ENCODE measurements at regions not wholly inside any gene's neighbourhood (a gene's known extent, or its start where the extent isn't known, plus 50 kb on each side); places are given as distances from the start of the nearest gene placed in this dataset.
"Not testable (repeated sequence)": the region's sequence is repeated elsewhere in the genome, so short reads cannot be mapped to it uniquely, and the experiment has no call there.

DNA sequence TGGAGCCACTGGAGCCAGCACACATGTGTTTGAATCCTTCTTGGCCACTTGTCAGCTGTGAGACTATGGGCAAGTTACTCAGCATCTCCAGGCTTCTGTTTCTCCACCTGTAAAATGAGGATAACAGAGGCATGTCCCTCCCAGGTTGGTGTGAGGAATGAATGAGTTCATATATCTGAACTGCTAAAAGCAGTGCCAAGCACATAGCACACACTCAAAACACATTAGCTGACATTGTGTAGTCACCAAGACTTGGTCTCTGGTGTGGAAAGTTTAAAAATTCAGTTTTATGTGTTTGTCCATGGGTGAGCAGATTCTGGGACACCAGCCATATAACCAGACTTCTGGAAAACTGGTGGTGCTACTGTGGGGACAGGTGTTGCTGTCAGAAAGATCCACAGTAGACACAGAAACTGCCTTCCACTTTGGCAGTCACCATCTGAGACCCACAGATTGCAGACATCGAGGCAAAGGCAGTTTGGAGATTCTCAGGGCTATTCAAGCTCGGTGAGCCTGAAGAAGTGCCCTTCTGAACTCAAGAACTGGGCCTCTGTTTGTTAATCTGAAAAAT, 115.8 kb downstream of the MRPL14 start:
- no peak for DNase-seq

DNA sequence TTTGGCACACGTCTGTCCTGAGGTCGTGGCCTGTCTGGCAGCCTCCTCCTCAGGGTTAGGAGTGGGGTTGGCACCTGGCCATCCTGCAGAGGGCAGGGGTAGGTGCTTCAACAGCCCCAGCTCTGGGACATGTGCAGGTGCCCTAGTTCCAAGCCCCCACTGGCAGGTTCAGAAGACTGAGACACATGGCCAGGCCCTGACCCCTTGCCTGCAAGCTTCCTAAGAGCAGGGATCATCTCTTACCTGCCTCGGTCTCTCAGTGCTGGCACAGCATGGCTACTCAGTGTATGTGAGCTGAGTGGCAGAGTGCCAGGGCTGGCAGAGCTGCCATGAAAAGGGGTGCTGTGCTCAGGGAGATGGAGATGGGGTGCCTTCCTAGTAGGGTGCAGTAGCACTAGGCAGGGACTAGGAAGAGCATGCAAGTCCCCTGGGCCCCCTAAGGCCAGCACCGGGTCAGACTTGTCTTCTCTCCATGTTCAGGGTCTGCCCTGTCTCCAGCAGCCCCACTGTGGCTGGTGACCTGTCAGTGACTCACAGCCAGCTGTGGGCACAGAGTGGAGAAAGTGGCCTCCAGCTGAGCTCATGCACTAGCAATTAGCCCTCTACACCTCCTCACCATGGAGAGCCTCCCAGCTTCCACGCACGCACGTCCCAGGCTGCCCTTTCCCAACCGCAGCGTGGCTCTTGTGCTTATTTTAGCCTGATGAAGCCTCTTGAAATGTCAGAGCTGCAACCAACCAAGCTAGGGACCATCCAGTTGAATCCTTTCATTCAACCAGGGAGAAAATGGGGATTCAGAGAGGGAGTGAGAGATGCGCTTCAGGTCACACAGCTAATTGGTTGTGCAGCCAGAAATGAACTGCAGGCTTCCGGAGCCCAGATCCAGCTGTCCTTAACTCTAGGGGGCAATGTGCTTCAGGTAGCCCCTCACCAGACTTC, 116.6 kb downstream of the MRPL14 start:
- DNase-seq = peak; percentile 68

GRCh38 chr6:44009425-44010321, 117.6 kb downstream of the MRPL14 start:
- no peak for DNase-seq

DNA sequence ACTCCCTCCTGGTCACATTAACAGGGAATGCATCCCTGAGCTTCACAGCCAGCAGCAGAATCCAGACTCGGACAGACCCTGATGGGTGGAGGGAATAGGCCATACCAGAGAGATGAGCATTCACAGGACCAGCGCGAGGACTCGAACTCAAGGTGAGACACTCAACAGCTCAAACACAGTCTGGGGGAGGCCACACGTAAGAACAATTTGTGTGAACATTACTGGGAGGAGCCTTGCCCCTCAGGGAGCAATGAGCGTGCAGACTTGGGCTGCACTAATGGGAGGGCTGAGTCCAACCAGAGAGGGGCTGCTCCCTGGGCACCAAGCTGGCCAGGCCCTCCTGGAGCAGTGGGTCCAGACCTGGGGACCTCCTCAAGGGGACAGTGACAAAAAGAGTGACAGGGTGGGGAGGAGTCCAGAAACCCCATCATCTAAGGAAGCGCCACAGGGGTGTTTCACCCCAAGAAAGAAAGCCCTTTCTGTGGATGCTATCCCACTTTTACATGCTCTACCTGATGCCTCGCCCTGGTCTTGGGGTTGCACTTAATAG, 118.4 kb downstream of the MRPL14 start:
- DNase-seq = no peak

DNA sequence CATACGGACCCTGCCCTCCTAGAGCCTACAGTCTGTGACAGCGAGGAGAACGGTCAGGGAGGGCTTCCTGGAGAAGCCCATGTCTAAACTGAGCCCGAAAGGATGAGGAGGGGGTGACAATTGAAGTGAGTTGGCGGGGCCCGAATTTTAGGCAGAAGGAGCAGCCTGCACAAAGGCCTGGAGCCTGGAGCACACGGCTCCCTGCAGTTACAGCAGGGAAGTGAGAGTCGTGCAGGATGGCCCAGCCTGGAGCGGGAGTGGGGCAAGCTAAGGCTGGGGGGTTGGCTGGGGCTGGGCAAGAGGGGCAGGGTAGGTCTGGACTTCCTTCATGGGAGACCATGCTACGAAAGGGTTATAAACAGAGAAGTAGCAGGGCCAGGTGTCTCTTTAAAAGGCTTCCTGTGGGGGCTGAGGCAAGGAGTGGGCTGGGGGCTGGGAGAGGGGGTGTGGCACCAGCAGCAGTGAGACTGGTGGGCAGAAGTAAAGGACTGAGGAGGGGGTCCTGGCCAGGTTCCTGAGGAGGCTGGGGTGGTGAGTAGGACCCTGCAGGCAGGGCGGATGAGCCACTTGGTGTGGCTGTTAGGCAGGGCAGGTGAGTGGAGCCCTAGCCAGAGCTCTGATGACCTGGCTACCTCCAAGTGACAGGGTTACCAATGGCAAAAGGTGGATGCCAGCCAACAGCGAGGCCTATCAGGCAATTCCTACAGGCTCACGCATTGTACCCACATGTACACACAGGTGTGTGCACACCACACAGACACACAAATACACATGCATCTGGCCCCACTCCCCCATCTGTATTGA, 119.2 kb downstream of the MRPL14 start:
- no peak for DNase-seq

GRCh38 chr6:44006872-44007303, 120.4 kb downstream of the MRPL14 start:
- DNase-seq = no peak

DNA sequence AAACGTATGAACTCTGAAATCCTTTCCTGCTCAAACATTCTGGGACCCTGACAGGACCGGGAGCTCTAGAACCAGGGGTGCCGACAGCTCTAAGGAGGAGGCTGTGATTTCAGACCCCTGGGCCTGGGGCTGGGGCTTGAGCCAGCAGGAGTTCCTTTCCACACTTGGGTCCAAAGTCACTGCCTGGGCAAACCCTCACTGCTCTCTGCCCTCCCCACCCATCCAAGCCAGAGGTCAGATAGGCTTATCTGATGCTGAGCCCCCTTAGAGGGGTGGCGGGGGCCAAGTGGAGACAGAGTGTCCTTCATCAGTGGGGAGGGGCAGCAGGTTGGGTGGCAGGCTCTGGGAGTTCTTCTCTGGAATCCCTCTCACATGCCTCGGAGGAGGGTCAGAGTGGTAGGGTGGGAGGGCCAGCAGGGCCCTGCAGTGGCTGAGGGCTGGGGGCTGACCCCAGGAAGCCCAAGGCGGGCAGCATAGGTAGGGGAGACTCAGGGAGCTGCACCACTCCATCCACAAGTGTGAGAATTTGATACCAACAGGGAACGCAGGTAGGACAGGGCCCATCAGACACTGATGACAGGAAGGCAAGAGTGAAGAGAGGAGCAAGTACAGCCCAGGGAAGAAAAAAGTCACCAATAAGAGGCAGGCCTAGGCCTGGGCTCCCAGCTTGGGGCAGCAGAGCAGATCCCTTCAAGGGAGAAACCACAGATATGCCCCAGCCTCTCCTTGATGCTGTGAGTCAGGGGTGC, 121.0 kb downstream of the MRPL14 start:
- DNase-seq = no peak

DNA sequence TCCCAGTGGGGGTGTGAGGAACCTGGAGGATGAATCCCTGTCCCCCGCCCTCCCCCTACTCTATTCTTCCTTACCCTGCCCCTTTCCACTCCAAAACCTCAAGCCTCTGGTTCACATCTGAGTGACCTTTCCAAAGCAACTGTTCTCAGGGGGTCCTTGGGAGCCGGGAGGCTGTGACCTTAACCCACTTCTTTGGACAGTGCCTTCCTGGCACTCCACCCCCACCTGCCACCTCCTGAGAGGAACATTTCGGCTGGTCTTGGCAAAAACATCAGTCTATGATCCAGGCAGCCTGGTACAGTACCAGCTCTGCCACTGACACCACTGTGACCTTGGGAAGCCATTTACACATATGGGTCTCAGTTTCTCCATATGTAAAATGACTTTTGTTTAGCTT, 121.7 kb downstream of the MRPL14 start:
- DNase-seq = no peak

DNA sequence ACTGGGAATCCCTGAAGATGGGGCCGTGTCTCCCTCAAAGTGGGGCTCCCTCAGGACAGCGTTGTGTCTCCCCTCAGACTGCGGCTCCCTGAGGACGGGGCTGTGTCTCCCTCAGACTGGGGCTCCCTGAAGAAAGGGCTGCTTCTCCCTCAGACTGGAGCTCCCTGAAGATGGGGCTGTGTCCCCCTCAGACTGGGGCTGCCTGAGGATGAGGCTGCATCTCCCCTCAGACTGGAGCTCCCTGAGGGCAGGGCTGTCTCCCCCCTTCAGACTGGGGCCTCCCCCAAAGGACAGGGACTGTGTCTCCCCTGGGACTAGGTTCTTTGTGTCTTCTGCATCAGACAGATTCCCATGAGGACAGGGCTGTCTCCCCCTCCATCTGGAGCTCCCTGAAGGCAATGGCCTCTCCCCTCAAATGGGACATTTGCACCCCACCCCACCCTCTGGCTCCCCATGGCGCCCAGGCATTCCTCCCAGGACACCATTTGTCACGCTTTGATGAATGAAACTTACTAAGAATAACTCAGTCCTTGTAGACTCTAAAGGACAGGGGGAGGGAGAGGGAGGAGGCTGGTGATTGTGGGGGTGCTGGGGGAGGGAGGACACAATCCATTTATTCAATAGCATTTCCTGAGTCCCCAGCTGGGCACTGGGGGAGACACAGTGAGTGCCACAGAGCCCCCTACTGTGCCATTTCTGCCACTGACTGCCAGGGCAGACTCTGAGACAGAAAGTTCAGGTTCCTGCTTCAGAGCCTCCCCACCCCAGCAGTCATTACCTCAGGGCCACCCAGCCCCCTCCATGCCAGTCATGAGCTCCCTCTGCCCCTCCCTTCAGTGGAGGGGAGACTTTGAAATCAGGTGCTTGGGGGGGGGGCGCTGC, 122.4 kb downstream of the MRPL14 start:
- DNase-seq = no peak

DNA sequence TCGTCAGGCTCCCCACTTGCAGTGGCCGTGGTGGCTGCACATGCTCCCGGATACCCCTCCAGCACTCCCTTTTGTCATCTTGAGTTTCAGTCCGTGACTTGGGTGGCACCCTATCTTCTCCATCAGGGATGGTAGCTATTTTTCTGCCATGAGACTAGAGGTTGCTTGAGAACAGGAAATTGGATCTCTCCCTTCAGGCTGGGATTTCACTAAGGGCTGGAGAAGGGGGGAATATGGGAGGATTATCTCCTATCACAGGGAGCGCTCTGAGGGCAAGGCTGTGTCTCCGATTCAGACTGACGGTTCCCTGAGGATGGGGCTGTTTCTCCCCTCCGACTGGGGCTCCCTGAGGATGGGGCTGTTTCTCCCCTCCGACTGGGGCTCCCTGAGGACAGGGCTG, 123.1 kb downstream of the MRPL14 start:
- no peak for DNase-seq

DNA sequence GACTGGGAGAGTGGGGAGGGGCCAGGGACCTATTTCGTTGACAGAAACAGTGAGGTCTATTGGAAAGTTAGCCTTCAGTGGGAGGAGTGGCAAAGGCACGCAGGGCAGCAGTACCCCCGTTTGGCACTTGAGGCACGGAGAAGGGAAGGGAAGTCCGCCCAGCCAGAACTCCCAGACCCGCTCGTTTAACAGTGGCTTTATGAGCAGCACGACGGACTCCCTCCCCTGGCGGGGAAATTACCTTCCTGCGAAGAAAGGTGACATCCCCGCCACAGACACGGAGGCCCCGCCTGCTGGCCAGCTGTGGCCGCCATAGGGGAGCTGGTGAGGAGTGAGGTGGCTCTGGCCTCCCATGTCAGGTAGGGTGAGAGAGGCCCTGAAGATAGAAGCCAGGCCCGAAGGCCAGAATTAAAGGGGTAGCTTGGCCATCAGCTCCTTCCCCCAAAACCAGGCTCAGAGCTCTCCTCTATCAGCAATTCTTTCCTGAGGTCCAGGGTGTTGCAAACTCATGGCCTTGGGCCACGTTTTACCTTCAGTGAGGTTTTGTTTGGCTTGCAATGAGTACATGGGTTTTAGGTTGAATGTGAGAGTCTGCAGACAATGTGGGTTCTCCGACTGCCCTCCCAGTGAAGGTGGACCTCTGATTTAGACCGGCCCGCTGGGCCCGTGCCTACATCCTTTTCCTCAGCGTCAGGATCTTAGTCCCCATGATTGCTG, 123.7 kb downstream of the MRPL14 start:
- DNase-seq = no peak

GRCh38 chr6:44002593-44003344, 124.5 kb downstream of the MRPL14 start:
- no peak for DNase-seq

DNA sequence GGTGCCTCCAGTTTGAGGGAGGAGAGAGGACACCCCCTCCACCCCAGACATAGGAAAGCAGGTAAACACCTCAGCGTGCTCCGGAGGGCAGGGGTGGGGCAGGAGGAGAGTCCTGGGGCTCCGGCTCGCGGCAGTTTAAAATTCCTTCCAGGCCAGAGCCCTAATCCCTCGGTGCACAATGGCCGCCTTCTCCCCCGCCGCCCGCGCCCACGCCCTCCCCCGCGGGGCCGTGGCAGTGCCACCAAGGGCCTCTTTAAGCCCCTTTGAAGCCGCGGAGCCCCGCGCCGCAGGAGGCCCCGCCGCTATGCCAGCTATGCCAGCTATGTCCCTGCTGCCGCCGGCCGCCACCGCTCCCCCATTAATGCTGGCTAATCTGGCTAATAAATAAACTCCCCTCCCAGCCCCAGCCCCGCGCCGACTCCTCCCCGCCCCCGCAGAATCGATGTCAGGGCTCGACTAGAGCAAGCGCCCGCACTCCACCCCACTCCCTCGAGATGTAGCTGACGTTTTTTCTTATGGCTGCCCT, 125.1 kb downstream of the MRPL14 start:
- no peak for DNase-seq

DNA sequence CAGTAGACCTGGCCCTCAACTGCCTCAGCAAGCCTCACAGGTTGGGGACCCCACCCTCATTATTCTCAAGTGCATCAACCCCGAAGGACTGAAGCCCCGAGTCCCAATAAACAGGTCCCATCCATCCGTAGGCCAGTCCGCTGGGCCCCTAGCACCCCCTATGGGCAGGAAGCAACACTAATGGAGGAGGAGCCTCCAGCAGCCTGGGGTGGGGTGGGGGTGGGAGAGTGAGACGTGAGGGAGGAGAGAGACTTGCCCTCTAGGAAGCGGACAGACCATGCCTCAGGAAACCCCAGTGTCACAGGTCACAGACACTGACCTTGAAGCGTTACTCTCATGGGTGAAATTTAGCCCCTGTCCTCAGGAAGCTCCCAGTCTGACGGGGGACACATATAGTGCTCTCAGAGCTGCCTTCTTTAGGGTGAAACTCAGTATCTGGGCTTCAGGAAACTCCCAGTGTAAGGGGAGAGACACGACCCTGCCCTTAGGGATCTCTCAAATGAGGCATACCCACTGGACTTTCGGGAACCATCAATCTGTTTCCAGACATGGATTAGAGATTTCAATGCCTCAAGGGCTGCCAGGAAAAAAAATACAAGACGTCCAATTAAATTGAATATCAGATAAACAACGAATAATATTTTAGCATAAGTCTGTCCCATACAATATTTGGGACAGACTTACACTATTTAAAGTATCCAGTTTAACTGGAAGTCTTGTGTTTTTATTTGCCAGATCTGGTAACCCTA, 125.8 kb downstream of the MRPL14 start:
- no peak for DNase-seq

DNA sequence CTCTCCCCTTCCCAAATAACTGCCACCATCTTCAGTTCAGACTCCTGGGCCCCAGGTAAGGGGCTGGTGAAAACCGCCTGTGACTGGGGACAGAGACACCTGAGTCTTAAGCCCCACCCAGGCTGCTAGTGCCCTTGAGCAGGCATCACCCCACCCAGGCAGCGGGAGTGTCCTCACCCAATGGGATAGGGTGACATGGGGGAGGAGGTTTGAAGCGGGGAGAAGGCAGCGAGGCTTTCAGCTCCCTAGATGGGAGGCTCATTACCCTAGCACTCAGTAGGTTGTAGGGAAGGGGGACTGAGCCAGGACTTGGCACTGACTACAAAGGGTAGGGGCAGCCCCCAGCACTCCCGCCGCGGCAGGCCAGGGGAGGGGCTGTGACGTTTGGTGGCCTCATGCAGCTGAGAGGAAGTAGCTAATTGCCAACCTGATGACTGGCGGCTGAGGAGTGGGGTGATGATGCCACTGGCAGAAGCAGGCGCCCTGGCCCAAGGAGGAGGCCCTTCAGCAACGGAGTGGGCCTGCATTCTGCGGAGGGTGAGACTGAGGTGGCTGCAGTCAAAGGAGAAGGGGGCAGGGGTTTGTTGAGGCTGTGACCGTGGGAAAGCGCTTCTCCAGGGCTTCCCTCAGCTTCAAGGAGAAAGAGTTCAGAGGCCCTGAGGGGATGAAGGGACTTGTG, 126.9 kb downstream of the MRPL14 start:
- no peak for DNase-seq

- DNase-seq = no peak
These were observed 127.6 kb downstream of the MRPL14 start for GRCh38 chr6:43999628-44000027.

DNA sequence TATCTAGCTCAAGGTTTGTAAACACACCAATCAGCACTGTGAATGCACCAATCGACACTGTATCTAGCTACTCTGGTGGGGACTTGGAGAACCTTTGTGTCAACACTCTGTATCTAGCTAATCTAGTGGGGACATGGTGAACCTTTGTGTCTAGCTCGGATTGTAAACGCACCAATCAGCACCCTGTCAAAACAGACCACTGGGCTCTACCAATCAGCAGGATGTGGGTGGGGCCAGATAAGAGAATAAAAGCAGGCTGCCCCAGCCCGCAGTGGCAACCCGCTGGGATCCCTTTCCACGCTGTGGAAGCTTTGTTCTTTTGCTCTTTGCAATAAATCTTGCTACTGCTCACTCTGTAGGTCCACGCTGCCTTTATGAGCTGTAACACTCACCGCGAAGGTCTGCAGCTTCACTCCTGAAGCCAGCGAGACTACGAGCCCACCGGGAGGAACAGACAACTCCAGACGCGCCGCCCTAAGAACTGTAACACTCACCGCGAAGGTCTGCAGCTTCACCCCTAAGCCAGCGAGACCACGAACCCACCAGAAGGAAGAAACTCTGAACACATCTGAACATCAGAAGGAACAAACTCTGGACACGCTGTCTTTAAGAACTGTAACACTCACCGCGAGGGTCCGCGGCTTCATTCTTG, 128.5 kb downstream of the MRPL14 start:
- not testable (repeated sequence) for DNase-seq

Measured in NK-92 treated with Interleukin-12 subunit alpha and Interleukin-12 subunit beta, amount 100 ng/mL, for 24 hours (cell line).